ENCODE measurements at regions not wholly inside any gene's neighbourhood (a gene's known extent, or its start where the extent isn't known, plus 50 kb on each side); places are given as distances from the start of the nearest gene placed in this dataset.
"Not testable (repeated sequence)": the region's sequence is repeated elsewhere in the genome, so short reads cannot be mapped to it uniquely, and the experiment has no call there.

DNA sequence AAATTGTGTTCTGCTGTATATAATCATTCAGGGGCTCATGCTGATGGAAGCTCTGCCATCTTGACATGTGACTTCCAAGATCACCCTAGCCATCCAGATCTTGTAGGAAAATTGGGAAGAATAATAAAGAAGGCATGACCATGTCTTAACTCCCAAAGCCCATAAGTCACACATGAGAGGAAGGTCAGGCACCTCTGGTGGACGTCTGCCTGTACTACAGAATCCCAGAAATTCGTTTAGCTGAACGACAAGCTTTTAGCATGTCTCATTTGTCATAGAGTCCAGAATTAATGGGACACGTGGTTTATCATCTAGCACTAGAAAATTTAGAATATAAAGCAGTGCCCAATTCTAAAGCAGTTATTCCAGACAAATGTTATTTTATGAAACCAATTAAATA, 212.7 kb downstream of the CENPC start:
- DNase-seq (ENCODE audit: low spot score), result peak; percentile 73

DNA sequence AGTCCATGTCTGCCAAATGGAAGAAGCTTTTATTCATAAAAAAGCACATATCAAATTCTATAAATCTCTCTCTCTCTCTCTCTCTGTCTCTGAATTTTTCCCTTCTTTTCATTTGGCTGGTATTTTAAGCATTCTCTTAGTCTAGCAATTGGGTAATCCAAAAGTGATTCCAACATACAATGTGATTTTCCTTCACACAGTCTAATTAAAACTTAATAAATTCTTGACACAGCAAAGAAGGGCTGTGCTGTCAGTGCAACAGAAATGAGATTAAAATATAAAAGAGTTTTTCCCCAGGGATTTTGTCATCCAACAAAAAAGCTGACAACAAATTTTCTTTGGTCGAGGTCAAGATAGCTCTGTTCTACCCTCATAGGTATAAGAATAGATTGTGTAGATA, 216.9 kb downstream of the CENPC start:
- DNase-seq (ENCODE audit: low spot score), result no peak

DNA sequence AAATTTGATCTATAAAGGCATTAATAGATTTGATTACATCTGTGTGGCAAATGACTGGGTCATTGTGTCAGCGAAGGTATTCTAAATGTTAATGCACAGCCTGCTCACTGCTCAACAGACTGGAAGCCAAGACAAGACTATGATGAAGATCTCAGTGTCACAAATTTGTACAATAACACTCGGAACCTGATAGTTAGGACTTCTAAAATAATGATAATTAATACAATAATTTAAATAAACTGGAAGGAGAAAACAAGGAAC, 217.4 kb downstream of the CENPC start:
- DNase-seq (ENCODE audit: low spot score), result no peak

DNA sequence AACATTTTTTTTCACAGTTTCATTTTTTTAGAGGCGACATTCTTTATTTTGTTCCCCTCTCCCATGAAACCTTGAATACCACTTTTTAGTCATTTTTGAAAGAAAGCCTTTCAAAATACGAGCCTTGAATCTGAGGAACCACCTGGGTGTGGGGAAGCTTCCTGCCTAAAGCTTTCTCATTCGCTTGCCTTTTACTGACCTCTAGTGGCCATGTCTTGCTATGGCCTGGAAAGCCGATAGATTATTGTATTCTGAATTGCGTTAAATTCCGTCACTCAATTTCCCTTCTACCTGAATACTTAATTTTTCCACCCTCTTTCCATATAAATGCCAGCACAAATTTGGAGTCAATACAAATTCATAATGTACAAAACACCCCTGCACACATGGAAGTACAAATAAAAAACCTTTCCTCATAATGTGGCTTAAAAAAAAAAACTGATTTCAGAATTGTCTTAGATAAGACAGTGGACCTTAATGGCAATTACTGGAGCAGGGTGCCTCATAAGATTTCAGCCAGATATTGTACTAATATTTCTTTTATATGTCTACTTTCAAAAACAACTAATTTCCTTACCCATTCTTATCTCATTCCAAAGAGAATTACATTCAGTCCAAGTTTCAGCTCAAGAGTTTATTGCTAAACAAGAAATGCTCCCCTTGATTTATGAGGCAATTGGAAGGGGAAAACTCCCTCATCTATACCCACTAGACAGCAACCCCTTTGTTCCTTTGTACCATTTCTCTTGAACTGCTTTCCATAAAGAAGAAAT, 217.9 kb downstream of the CENPC start:
- peak; percentile 68 for DNase-seq (ENCODE audit: low spot score)

DNA sequence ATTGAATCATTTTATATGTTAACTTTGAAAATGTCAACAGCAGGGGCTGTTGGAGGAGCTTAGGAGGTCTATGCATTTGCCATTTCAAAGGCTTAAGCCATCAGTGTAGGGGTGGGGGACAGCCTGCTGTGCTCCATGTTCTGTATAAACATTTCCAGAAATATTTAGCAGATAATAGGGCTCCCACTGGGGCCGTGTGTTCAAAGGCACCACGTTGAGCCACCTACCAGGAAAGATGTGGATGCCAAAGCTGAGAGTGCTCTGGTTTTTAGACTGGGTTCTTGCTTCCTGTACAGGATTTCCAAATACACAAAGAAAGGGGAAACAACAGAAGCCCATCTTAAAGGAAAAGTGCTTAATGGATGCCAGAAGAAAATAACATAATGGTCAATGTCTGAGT, 219.5 kb downstream of the CENPC start:
- no peak for DNase-seq (ENCODE audit: low spot score)

DNA sequence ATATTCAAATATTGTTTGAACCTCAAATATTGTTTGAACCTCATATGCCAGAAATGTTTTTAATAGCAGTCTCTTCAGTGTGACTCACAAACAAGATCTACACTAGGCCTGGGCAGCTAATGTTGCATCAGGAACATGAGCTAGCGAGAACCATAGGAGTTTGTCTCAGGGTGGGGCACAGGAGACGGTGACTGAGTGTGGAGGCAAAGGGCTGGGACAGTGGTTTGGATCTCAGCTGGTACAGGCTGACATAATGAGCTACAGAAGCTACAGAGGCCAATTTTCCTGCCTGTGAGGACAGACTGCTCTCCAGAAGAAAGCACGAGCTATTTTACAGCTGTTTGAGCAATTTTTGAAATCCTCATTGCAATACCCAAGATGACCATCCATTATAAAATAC, 224.7 kb downstream of the CENPC start:
- no peak for DNase-seq (ENCODE audit: low spot score)

DNA sequence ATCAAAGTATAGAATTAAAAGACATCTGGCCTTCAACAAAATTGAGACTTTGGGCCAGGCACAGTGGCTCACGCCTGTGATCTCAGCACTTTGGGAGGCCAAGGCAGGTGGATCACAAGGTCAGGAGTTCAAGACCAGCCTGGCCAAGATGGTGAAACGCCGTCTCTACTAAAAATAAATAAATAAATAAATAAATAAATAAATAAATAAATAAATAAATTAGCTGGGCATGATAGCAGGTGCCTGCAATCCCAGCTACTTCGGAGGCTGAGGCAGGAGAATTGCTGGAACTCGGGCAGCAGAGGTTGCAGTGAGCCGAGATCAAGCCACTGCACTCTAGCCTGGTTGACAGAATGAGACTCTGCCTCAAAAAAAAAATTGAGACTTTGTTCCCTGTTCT, 225.7 kb downstream of the CENPC start:
- not testable (repeated sequence) for DNase-seq (ENCODE audit: low spot score)

DNA sequence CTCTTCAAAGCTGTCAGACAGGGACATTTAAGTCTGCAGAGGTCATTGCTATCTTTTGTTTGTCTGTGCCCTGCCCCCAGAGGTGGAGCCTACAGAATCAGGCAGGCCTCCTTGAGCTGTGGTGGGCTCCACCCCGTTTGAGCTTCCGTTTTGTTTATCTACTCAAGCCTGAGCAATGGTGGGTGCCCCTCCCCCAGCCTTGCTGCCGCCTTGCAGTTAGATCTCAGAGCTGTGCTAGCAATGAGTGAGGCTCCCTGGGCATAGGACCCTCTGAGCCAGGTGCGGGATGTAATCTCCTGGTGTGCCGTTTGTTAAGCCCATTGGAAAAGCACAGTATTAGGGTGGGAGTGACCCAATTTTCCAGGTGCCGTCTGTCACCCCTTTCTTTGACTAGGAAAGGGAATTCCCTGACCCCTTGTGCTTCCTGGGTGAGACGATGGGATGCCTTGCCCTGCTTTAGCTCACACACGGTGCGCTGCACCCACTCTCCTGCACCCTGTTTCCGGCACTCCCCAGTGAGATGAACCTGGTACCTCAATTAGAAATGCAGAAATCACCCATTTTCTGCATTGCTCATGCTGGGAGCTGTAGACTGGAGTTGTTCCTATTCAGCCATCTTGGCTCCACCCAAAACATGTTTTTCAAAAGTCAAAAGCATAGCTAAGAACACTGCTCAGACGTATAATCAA, 244.7 kb downstream of the CENPC start:
- DNase-seq (ENCODE audit: low spot score), result not testable (repeated sequence)

DNA sequence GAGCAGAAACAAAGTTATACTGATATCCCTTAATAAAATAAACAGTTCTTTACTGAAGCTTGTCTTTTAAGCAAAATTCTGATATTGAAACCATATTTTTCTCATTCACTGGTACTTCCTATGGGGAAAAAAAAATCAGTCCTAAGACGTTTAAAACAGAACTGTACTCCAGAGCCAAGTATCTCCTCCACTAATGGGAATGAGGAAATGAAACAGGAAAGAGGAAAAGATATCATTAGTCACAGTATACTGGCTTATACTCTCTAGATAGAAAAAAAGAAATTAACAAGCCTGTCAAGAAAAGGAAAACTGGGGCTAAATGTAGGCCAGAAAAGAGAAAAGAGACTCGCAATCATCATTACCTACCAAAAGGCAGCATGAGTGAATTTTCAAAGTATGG, 252.7 kb downstream of the CENPC start:
- no peak for DNase-seq (ENCODE audit: low spot score)

DNA sequence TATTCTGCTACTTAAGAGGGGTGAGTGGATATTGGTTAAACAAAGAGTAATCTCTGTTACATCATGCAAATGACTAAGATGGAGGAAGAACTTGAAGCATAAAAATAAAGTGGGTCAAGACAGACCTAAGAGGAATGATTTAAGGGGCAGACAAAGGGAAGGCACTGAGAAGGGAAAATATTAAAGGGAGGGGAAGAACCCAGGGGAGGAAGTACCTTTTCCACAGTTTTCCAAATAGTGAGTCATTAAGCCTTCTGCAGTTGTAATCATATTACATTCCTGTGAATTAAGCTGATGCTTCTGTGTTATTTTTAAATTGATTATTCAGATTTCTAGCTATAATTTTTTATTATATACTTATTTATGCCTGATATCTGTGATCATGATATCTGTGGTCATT, 253.3 kb downstream of the CENPC start:
- no peak for DNase-seq (ENCODE audit: low spot score)

DNA sequence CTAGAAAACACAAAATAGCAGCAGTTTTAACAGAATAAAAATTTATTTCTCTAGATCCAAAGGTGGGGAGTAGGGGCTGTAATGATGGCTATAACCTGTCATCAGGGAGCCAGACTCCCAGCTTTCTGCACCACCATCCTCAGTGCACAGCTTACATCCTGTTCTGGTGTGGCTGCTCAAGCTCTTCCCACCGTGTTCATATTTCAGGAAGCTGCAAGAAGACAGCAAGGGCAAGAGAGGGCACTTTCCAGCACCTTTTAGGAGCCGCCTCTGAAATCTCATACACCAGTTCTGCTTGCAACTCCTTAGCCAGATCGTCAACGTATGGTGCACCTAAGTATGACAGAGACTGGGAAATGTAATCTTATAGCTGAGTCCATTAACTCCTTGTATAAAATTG, 253.7 kb downstream of the CENPC start:
- no peak for DNase-seq (ENCODE audit: low spot score)

DNA sequence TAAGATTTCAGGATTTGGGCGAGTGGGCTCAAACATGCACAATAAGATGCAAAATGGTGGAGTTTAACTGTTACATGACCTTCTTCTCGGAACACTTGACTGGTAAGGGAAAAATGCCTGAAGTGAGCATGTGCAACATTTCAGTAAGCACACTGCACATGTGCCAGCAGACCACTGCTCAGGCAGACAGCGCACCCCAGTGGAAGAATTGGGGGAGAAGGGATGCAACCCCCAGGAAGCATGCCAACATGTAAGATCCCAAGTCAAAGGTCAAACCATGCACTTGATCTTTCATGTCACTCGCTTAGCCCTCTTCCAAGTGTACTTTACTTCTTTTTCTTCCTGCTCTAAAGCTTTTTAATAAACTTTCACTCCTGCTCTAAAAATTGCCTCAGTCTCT, 256.3 kb downstream of the CENPC start:
- DNase-seq (ENCODE audit: low spot score), result peak; percentile 22

DNA sequence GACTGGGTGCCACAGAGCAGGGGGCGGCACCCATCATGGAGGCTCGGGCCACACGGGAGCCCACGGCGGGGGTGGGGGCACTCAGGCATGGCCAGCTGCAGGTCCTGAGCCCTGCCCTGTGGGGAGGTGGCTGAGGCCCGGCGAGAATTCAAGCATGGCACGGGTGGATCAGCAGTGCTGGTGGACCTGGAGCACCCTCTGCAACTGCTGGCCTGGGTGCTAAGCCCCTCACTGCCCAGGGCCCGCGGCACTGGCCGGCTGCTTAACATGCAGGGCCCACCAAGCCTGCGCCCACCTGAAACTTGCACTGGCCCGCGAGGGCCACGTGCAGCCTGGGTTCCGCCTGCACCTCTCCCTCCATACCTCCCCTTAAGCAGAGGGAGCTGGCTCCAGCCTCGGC, 258.6 kb downstream of the CENPC start:
- DNase-seq (ENCODE audit: low spot score), result no peak

DNA sequence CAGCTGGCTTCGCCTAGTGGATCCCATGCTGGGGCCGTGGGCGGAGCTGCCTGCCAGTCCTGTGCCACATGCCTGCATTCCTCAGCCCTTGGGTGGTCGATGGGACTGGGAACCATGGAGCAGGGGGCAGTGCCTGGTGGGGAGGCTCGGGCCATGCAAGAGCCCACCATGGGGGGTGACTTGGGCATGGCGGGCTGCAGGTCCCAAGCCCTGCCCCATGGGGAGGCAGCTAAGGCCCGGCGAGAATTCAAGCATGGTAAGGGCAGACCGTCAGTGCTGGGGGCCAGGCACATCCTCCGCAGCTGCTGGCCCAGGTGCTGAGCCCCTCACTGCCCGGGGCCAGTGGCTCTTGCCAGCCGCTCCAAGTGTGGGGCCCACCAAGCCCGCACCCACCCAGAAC, 262.6 kb downstream of the CENPC start:
- DNase-seq (ENCODE audit: low spot score), result no peak

DNA sequence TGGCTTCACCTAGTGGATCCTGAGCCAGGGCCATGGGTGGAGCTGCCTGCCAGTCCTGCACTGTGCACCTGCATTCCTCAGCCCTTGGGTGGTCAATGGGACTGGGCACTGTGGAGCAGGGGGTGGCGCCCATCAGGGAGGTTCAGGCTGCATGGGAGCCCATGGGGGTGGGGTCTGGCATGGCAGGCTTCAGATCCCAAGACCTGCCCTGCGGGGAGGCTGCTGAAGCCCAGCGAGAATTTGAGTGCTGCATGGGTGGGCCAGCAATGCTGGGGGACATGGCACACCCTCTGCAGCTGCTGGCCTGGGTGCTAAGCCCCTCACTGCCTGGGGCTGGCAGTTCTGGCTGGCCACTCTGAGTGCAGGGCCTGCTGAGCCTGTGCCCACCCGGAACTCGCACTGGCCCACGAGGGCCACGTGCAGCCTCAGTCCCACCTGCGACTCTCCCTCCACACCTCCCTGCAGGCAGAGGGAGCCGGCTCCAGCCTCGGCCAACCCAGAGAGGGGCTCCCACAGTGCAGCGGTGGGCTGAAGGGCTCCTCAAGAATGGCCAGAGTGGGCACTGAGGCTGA, 270.0 kb downstream of the CENPC start:
- no peak for DNase-seq (ENCODE audit: low spot score)

DNA sequence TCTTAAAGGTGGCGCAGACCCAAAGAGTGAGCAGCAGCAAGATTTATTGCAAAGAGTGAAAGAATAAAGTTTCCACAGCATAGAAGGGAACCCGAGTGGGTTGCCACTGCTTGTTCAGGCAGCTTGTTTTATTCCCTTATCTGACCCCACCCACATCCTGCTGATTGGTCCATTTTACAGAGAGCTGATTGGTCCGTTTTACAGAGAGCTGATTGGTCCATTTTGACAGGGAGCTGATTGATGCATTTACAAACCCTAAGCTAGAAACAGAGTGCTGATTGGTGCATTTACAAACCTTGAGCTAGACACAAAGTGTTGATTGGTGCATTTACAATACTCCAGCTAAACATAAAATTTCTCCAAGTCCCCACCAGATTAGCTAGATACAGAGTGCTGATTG, 270.6 kb downstream of the CENPC start:
- DNase-seq (ENCODE audit: low spot score), result not testable (repeated sequence)

DNA sequence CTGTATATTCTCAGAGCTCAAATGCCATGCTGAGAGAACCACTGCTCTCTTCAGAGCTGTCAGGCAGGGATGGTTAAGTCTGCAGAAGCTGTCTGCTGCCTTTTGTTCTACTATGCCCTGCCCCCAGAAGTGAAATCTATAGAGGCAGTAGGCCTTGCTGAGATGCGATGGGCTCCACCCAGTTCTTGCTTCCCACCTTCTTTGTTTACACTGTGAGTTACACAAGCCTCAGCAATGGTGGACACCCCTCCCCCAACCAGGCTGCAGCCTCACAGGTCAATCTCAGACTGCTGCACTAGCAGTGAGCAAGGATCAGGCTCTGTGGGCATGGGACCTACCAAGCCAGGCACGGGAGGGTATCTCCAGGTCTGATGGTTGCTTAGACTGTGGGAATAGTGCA, 271.6 kb downstream of the CENPC start:
- no peak for DNase-seq (ENCODE audit: low spot score)

DNA sequence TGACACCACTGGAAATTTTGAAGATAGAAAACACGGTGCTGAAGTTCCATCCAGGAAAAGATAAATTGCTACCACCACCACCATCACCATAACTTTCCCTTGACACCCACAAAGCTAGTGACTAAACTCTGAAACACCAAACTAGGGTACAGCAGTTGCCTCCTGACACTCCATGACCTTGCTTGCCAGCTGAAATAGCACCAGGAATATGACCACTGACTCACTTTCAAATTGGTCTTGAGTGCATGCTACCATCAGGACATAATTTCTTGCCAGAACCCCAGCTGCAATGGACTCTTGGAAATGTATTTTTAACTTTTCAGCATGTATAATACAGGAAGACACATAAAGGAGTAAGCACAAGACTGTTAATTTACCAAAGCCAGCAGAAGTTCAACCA, 283.3 kb downstream of the CENPC start:
- DNase-seq (ENCODE audit: low spot score), result no peak

DNA sequence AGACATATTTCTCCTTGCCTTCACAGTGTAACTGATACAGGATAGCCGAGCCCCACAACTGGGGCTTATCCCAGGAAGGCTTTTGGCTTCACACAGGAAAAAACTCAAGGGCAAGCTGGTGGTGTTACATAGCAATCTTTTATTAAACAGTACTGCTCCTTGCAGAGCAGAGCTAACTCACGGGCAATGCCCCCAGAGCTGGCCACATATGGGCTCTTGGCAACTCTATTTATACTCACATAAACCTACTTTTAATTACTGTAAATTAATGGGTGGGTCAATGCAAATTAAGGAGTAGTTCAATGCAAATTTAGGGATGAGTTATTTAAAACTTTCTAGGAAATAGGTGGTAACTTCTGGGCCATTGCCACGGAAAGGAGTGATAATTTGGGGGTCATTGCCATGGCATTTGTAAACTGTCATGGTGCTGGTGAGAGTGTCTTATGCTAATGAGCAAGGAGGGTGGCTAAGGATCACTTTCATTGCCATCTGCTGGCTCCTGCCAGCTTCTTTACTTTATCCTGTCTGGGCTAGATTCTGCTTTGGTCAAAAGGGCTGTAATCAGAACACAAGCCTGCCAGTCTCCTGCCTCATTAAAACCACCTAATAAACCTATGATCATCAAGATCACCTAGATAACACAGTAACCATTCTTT, 288.8 kb downstream of the CENPC start:
- DNase-seq (ENCODE audit: low spot score), result no peak

DNA sequence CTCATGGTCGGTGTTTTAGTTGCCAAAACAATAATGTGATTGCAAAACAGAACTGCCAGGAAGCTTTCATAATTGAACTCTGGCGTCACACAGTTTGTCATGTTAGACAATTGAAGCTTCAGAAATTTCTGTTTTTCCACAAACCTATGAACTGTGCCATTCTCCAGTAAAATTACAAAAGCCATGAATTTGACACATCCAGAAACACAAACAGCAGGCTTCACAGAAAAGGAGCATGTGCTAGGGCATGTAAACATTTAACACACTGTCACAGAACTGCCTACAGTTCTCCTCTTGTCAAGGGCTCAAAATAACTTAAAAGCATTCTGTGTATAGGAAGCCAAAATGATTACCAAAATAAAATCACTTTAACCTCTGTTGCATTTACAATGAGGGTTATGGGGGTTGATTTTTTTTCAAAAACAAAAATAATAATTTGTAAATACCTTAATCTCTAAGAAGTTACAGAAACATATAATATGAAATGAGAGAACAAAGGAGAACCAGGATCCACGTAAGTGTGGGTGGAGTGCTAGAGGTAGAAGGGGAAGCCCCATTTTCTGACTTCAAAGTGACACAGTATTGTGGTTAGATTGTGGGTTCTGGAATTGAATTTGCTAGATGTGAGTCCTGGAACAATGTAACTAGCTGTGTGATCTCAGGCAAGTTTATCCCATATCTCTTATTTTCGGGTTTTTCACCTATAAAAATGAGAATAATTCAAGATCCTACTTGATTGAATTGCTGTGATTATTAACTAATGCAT, 295.0 kb downstream of the CENPC start:
- DNase-seq (ENCODE audit: low spot score), result no peak

DNA sequence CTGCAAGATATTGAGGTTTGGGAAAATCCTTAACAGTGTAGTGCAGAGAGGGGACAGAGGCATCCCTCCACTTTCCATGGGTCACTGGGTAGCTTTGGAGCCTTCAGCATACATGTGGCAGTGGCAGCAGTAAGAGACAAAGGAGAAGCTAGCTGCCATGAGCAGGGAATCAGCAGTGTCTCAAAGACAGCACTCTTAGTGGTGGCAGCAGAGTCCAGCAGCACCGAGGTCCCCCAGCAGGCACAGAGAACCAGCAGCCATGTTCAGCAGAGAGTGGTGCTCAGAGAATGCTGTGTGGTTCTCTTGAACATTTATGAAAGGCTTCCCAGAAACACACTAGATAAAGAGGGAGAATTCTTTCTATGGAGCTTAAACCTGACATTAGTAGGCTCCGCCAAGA, 308.5 kb downstream of the CENPC start:
- no peak for DNase-seq (ENCODE audit: low spot score)

DNA sequence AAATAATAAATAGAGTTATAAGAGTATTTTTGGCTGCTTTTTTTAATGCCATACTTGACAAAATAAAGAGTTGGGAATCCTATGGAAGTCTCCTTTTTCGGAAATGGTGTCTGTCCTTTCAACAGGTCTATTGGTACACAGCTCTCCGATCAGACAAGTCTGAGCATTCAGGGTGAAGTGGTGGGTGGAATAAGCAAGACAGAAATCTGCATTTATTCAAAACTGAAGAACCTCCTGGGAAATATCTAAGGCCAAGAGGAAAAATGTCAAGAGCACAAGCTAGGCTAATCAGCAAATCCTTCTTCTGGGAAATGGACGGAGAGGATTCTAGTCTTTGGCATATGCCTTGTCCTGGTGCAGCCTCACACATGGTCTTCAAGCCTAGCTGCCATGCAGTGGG, 309.0 kb downstream of the CENPC start:
- no peak for DNase-seq (ENCODE audit: low spot score)

DNA sequence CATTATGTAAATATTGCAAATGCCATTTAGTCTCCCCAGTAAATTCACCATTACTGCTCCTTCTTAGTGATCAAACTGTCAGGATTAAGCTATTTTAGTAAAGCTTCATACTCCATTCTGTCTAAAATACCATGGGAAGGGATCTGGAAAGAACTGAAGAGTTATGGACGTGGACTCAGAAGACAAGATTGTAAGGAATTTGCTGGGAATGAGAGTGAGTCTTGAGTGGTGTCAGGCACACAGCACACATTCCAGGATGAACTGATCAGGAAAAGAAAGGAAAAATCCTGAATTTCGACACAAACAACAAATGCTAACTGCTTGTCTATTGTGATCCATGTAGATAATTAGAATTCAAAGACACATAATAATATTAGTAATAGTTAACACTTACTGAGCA, 311.0 kb downstream of the CENPC start:
- DNase-seq (ENCODE audit: low spot score), result no peak
